ENCODE measurements at regions not wholly inside any gene's neighbourhood (a gene's known extent, or its start where the extent isn't known, plus 50 kb on each side); places are given as distances from the start of the nearest gene placed in this dataset.
"Not testable (repeated sequence)": the region's sequence is repeated elsewhere in the genome, so short reads cannot be mapped to it uniquely, and the experiment has no call there.

- DNase-seq = no peak
Measured at GRCh38 chr2:83240611-83241010, 1218.5 kb downstream of the SUCLG1 start.

GRCh38 chr2:83238111-83238510 lies 1221.0 kb downstream of the SUCLG1 start:
- TF ChIP-seq POLR2A (IDR thresholded peaks at IDR 0.05; ENCODE audit: low read length) = no peak
- TF ChIP-seq GATA1 (IDR thresholded peaks at IDR 0.05; ENCODE audit: low read depth, low read length) = no peak
- DNase-seq = no peak

More at GRCh38 chr2:83240611-83241010, 1218.5 kb downstream of the SUCLG1 start:
- no peak for TF ChIP-seq POLR2A (IDR thresholded peaks at IDR 0.05; ENCODE audit: low read length)
- no peak for TF ChIP-seq GATA1 (IDR thresholded peaks at IDR 0.05; ENCODE audit: low read depth, low read length)

GRCh38 chr2:83234246-83234645 lies 1224.8 kb downstream of the SUCLG1 start:
- TF ChIP-seq GATA1 (IDR thresholded peaks at IDR 0.05; ENCODE audit: low read depth, low read length) (no peak), POLR2A (IDR thresholded peaks at IDR 0.05; ENCODE audit: low read length) (no peak)
- DNase-seq = no peak

GRCh38 chr2:83233781-83234180 lies 1225.3 kb downstream of the SUCLG1 start:
- no peak for TF ChIP-seq GATA1 (IDR thresholded peaks at IDR 0.05; ENCODE audit: low read depth, low read length)
- TF ChIP-seq POLR2A (IDR thresholded peaks at IDR 0.05; ENCODE audit: low read length) = no peak
- no peak for DNase-seq

GRCh38 chr2:83233326-83233725 lies 1225.8 kb downstream of the SUCLG1 start:
- no peak for TF ChIP-seq GATA1 (IDR thresholded peaks at IDR 0.05; ENCODE audit: low read depth, low read length)
- no peak for TF ChIP-seq POLR2A (IDR thresholded peaks at IDR 0.05; ENCODE audit: low read length)
- DNase-seq = no peak

GRCh38 chr2:83229443-83229842 lies 1229.6 kb downstream of the SUCLG1 start:
- DNase-seq = no peak
- no peak for TF ChIP-seq POLR2A (IDR thresholded peaks at IDR 0.05; ENCODE audit: low read length)
- no peak for TF ChIP-seq GATA1 (IDR thresholded peaks at IDR 0.05; ENCODE audit: low read depth, low read length)

GRCh38 chr2:83224591-83225200 lies 1234.4 kb downstream of the SUCLG1 start:
- TF ChIP-seq POLR2A (IDR thresholded peaks at IDR 0.05; ENCODE audit: low read length) = no peak
- no peak for TF ChIP-seq GATA1 (IDR thresholded peaks at IDR 0.05; ENCODE audit: low read depth, low read length)

GRCh38 chr2:83221258-83221657 lies 1237.8 kb downstream of the SUCLG1 start:
- DNase-seq = no peak
- TF ChIP-seq GATA1 (IDR thresholded peaks at IDR 0.05; ENCODE audit: low read depth, low read length) = no peak
- TF ChIP-seq POLR2A (IDR thresholded peaks at IDR 0.05; ENCODE audit: low read length) = no peak

More at GRCh38 chr2:83224591-83225200, 1234.4 kb downstream of the SUCLG1 start:
- DNase-seq = no peak

- no peak for TF ChIP-seq GATA1 (IDR thresholded peaks at IDR 0.05; ENCODE audit: low read depth, low read length)
- no peak for TF ChIP-seq POLR2A (IDR thresholded peaks at IDR 0.05; ENCODE audit: low read length)
- no peak for DNase-seq
Measured at GRCh38 chr2:83217854-83218253, 1241.2 kb downstream of the SUCLG1 start.

GRCh38 chr2:83196225-83196624 lies 1262.9 kb downstream of the SUCLG1 start:
- no peak for TF ChIP-seq GATA1 (IDR thresholded peaks at IDR 0.05; ENCODE audit: low read depth, low read length)
- no peak for TF ChIP-seq POLR2A (IDR thresholded peaks at IDR 0.05; ENCODE audit: low read length)
- DNase-seq = peak; percentile 2 to 11

GRCh38 chr2:83191316-83191715 lies 1267.8 kb downstream of the SUCLG1 start:
- no peak for DNase-seq
- TF ChIP-seq POLR2A (IDR thresholded peaks at IDR 0.05; ENCODE audit: low read length) (no peak), GATA1 (IDR thresholded peaks at IDR 0.05; ENCODE audit: low read depth, low read length) (no peak)

- TF ChIP-seq GATA1 (IDR thresholded peaks at IDR 0.05; ENCODE audit: low read depth, low read length) (no peak), POLR2A (IDR thresholded peaks at IDR 0.05; ENCODE audit: low read length) (no peak)
- DNase-seq = no peak
Measured at GRCh38 chr2:83186105-83186760, 1272.8 kb downstream of the SUCLG1 start.

GRCh38 chr2:83180862-83181530 lies 1278.1 kb downstream of the SUCLG1 start:
- DNase-seq = not testable (repeated sequence)

GRCh38 chr2:83176539-83176938 lies 1282.5 kb downstream of the SUCLG1 start:
- DNase-seq = no peak
- TF ChIP-seq GATA1 (IDR thresholded peaks at IDR 0.05; ENCODE audit: low read depth, low read length) (no peak), POLR2A (IDR thresholded peaks at IDR 0.05; ENCODE audit: low read length) (no peak)

- TF ChIP-seq POLR2A (IDR thresholded peaks at IDR 0.05; ENCODE audit: low read length) = no peak
- no peak for TF ChIP-seq GATA1 (IDR thresholded peaks at IDR 0.05; ENCODE audit: low read depth, low read length)
- no peak for DNase-seq
Measured at GRCh38 chr2:83172841-83173240, 1286.2 kb downstream of the SUCLG1 start.
